ENCODE measurements at regions not wholly inside any gene's neighbourhood (a gene's known extent, or its start where the extent isn't known, plus 50 kb on each side); places are given as distances from the start of the nearest gene placed in this dataset.
"Not testable (repeated sequence)": the region's sequence is repeated elsewhere in the genome, so short reads cannot be mapped to it uniquely, and the experiment has no call there.

DNA sequence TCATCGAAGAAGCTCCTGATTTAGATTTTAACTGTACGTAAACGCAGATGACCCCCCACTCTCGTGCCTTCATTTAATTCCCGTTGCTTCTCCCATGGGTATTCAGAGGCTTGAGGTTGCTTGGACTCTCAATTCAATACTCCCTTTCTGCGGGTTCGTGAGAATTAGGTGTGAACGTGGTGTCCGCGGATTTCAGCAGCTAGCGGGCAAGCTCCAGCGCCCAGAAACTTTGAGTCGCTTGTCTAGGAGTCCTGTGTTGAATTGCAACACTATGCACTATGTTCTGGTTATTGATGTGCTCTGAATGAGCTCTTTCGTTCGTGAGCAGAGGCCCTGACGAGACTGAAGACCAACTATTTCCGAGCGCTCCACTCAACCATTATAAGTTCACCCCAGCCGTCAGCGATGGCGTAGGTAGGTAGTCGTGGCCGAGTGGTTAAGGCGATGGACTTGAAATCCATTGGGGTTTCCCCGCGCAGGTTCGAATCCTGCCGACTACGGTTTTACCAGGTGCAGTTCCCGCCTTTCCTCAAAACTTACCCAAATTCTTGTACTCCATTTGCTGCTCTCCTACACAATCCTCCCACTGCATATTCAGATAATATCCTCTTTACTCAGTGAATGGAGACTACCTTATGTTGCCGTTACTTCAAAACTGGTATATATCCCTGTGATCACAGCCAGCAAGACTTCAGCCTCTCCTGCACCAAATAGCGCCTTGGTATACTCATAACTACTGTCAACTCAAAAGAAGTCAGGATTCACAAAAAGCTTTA lies 72.6 kb upstream of the ZNF184 start:
- DNase-seq (ENCODE audit: low read depth, low spot score) = no peak

DNA sequence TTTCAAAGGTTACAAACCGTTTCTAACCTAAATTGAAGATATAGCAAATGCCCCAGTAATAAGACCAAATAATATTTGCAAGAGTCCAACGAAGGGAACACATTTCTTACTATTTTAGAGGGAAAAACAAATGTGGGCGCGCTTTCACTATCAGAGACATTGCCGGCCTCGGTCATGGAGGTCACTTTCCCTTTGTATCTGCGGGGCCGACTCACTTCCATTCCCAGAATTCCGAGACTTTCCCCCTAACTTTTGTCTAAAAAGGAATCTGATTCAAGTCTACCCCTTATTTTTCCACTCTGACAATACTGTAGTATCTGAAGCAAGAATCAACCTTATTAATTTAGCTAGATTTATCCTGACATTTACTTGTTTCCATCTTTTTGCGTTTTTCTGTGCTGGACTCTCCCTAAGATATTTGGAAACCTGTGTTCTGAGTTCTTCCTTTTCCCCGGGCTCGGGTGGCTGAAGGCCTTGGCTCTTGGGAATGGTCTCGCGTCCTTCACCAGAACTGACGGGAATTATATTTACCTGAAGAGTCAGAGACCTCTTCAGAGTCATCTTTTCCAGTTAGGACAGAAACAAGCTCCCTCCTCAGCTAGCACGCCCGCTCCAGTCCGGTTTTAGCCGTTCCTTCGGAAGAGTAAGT lies 71.8 kb upstream of the ZNF184 start:
- DNase-seq (ENCODE audit: low read depth, low spot score) = no peak

DNA sequence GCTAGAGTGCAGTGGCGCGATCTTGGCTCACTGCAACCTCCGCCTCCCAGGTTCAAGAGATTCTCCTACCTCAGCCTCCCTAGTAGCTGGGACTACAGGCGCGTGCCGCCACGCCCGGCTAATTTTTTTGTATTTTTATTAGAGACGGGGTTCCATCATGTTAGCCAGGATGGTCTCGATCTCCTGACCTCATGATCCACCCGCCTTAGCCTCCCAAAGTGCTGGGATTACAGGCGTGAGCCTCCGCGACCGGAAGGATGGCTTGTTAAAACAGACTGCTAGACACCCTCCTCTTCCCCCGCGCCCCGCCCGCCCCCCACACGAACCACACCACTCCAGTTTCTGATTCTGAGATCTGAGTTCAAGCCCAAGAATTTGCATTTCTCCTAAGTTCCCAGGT lies 71.2 kb upstream of the ZNF184 start:
- not testable (repeated sequence) for DNase-seq (ENCODE audit: low read depth, low spot score)

DNA sequence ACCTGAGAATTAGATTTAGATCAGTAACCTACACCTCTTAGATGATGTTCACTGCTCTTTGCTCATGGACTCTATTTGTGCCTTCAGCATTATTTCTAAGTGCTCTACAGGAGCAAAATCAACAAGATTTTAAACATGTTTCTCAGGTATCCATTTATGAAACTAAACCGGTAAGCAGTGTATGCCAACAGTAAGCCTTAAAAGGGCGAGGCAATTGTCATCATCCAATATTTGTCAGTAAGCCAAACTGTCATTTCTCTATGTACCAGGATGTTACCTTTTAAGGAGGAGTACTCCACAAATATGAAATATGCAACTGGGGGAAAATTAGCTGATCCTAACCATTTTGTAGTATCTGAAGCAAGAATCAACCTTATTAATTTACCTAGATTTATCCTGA lies 69.6 kb upstream of the ZNF184 start:
- no peak for DNase-seq (ENCODE audit: low read depth, low spot score)

DNA sequence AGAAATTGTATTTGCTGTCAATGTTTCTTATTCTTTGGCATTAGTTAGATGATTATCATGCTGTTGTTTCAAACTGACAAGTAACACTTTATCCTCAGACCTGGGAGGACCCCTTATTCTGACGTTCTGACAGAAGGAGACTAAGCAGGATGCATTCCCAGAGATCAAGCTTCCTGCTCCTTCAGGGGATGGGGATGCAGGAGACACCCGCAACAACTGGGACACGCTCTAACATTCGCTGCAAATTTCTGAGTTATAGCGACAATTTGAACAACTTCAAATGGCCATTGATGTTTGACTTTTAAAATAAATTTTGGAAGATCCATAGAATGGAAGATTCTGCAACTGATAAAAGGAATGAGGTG lies 69.0 kb upstream of the ZNF184 start:
- DNase-seq (ENCODE audit: low read depth, low spot score) = no peak

DNA sequence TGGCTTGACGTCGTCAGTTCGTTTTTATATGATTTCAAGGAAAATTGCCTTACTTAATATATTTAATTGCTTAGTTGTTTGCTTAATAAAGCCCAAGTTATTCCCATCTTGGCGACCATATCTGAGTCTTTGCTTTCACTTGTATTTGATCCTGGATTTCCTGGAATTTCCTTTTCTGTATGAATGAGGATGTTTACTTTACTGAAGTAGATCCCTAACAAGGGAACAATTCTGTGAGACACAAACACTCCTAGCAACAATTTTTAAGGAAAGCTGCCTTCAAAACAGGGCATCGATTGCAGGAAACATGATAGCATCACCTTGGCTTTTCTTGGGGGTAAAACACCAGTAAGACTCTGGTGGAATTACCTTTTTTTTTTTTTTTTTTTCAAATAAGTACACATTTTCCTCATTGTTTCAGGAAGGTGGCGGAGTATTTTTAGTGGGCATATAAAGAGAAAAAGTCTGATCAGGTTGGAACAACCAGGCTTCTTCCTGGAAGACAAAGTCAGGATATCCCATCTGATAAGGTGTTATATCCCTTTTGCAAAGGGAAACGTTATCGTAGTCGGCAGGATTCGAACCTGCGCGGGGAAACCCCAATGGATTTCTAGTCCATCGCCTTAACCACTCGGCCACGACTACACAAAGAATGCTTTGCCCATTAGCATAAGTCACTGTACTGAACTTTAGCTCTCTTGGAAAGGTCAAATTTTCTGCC lies 68.5 kb upstream of the ZNF184 start:
- no peak for DNase-seq (ENCODE audit: low read depth, low spot score)

DNA sequence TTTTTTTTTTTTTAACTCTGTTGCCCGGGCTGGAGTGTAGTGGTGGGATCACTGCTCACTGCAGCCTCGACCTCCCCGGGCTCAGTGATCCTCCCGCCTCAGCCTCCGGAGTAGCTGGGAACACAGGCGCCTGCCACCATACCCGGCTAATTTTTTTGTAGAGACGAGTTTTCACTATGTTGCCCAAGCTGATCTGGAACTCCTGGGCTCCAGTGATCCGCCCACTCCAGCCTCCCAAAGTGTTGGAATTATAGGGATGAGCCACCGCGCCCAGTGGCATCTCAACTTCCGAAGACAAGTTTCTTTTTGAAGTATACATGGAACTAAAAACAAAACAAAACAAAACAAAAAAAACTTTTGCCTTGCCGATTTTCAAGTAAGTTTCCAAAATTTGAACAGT lies 66.6 kb upstream of the ZNF184 start:
- DNase-seq (ENCODE audit: low read depth, low spot score) = no peak

DNA sequence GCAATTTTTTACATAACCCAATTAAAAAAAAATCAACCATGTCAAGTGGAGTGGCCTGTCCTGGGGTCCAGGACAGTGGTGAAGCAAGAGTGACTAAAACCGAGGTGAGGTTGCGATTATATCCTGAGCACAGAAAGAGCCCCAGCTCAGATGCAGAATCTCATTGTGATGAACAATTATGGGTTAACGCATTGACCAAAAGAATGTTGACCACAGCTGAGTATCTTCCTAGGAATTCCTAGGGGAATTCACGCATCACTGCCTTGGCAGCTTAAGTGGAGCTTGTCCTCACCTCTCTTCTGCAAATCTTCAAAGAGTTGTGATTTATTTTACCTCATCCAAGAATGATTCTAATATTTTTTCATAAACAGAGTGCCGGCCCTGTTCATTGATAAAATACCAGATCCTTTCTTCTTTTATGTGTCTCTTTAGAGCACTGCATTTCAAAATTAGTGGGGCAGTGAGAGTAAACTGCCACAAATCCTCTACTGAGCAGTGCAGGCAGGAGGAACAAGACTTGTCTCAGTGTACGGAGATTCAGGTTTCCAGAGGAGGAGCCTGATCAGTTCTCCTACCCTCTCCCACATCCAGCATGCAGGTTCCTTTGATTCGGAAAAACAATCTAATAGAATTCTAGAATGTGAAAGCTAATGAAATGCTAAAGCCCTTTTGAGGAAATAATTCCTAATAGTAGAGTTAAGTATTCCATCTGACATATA lies 60.1 kb upstream of the ZNF184 start:
- DNase-seq (ENCODE audit: low read depth, low spot score) = no peak

DNA sequence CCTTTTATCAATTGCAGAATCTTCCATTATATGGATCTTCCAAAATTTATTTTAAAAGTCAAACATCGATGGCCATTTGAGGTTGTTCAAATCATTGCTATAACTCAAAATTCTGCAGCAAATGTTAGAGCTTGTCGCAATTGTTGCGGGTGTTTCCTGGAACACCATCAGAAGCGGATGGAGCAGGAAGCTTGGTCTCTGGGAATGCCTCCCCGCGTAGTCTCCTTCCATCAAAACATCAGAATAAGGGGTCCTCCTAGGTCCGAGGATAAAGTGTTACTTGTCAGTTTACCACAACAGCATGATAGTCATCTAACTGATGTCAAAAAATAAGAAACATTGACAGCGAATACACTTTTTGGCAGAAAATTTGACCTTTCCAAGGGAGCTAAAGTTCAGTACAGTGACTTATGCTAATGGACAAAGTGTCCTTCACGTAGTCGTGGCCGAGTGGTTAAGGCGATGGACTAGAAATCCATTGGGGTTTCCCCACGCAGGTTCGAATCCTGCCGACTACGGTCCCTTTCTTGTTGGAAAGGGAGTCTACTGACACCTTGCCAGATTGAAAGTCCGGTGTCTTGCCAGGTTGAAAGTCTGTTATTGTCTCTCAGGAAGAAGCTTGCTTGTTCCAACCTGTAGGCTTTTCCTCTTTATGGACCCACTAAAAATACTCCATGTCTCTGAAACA lies 59.0 kb upstream of the ZNF184 start:
- DNase-seq (ENCODE audit: low read depth, low spot score) = no peak

DNA sequence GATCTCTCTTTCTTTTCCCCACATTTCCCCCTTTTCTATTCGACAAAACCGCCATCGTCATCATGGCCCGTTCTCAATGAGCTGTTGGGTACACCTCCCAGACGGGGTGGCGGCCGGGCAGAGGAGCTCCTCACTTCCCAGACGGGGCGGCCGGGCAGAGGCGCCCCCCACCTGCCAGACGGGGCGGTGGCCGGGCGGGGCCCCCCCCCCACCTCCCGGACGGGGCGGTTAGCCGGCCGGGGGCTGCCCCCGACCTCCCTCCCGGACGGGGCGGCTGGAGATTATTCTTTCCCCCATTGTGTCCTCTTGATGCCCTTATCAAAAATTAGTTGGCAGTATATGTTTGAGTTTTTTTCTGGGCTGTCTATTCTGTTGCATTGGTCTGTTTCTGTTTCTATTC lies 56.9 kb upstream of the ZNF184 start:
- not testable (repeated sequence) for DNase-seq (ENCODE audit: low read depth, low spot score)

DNA sequence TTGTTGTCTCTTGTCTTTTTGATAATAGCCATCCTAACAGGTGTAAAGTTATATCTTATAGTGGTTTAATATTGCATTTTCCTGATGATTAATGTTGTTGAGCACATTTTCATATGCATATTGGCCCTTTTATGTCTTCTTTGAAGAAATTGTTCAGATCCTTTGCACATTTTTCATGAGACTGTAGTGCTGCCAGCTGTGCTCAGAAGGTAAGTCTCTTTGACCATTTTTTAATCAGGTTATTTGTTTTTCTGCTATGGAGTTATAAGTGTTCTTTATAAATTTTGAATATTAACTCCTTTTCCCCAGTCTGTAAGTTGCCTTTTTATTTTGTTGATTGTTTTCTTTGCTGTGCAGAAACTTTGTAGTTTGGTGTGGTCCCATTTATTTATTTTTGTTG lies 55.8 kb upstream of the ZNF184 start:
- no peak for DNase-seq (ENCODE audit: low read depth, low spot score)

All from activated naive CD8-positive, alpha-beta T cell treated with anti-CD3 and anti-CD28 coated beads, Interleukin-2, amount 50 U/mL, for 16 hours (primary cell).